ENCODE measurements at regions not wholly inside any gene's neighbourhood (a gene's known extent, or its start where the extent isn't known, plus 50 kb on each side); places are given as distances from the start of the nearest gene placed in this dataset.

- TF ChIP-seq JUND (IDR thresholded peaks at IDR 0.05) (no peak), CTCF (IDR thresholded peaks at IDR 0.05; ENCODE audit: low read depth, low read length, missing input control) (no peak), RAD21 (IDR thresholded peaks at IDR 0.05) (no peak), TAF1 (conservative IDR thresholded peaks at IDR 0.05) (no peak), SP1 (IDR thresholded peaks at IDR 0.05) (no peak), GABPA (IDR thresholded peaks at IDR 0.05 in 1 of 2, conservative IDR thresholded peaks at IDR 0.05 in 1 of 2) (no peak), HNF4G (IDR thresholded peaks at IDR 0.05) (no peak), FOXA2 (IDR thresholded peaks at IDR 0.05) (no peak), EGR1 (IDR thresholded peaks at IDR 0.05; ENCODE audit: low read depth in 2 of 2) (no peak), YY1 (IDR thresholded peaks at IDR 0.05) (no peak), FOXA1 (IDR thresholded peaks at IDR 0.05) (no peak)
- TF ChIP-seq, protein P1, sequence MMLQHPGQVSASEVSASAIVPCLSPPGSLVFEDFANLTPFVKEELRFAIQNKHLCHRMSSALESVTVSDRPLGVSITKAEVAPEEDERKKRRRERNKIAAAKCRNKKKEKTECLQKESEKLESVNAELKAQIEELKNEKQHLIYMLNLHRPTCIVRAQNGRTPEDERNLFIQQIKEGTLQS (IDR thresholded peaks at IDR 0.05): no peak
- TF ChIP-seq, protein P2, sequence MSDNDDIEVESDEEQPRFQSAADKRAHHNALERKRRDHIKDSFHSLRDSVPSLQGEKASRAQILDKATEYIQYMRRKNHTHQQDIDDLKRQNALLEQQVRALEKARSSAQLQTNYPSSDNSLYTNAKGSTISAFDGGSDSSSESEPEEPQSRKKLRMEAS (IDR thresholded peaks at IDR 0.05): no peak
- TF ChIP-seq, protein P3, sequence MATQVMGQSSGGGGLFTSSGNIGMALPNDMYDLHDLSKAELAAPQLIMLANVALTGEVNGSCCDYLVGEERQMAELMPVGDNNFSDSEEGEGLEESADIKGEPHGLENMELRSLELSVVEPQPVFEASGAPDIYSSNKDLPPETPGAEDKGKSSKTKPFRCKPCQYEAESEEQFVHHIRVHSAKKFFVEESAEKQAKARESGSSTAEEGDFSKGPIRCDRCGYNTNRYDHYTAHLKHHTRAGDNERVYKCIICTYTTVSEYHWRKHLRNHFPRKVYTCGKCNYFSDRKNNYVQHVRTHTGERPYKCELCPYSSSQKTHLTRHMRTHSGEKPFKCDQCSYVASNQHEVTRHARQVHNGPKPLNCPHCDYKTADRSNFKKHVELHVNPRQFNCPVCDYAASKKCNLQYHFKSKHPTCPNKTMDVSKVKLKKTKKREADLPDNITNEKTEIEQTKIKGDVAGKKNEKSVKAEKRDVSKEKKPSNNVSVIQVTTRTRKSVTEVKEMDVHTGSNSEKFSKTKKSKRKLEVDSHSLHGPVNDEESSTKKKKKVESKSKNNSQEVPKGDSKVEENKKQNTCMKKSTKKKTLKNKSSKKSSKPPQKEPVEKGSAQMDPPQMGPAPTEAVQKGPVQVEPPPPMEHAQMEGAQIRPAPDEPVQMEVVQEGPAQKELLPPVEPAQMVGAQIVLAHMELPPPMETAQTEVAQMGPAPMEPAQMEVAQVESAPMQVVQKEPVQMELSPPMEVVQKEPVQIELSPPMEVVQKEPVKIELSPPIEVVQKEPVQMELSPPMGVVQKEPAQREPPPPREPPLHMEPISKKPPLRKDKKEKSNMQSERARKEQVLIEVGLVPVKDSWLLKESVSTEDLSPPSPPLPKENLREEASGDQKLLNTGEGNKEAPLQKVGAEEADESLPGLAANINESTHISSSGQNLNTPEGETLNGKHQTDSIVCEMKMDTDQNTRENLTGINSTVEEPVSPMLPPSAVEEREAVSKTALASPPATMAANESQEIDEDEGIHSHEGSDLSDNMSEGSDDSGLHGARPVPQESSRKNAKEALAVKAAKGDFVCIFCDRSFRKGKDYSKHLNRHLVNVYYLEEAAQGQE (IDR thresholded peaks at IDR 0.05): no peak
These were observed 496.5 kb upstream of the TBL1XR1 start for GRCh38 chr3:177693616-177694264.
